CD4-positive, alpha-beta T cell treated with Interleukin-10 for 1 hour (primary cell): ENCODE measurements at regions not wholly inside any gene's neighbourhood (a gene's known extent, or its start where the extent isn't known, plus 50 kb on each side); places are given as distances from the start of the nearest gene placed in this dataset.
A peak's percentile ranks its signal among the peaks of the same experiment; 100 is the strongest.
"Not testable (repeated sequence)": the region's sequence is repeated elsewhere in the genome, so short reads cannot be mapped to it uniquely, and the experiment has no call there.

ENCODE experiments used
- DNase-seq: peaks from one replicate; pipeline ENCODE4 v3.0.0-alpha.2; 2020

GRCh38 chr20:41783423-41784208, 165.4 kb upstream of the CHD6 start:
- no peak for DNase-seq

- DNase-seq, result no peak
Observed at GRCh38 chr20:41782730-41783406, 164.7 kb upstream of the CHD6 start.

GRCh38 chr20:41782255-41782654, 164.1 kb upstream of the CHD6 start:
- DNase-seq, result no peak

- DNase-seq, result no peak
Observed at GRCh38 chr20:41776421-41776820, 158.2 kb upstream of the CHD6 start.

GRCh38 chr20:41774291-41774690, 156.1 kb upstream of the CHD6 start:
- DNase-seq, result no peak

- no peak for DNase-seq
Observed at GRCh38 chr20:41770965-41771364, 152.8 kb upstream of the CHD6 start.

- no peak for DNase-seq
Observed at GRCh38 chr20:41770427-41770826, 152.2 kb upstream of the CHD6 start.

- no peak for DNase-seq
Observed at GRCh38 chr20:41769592-41770018, 151.4 kb upstream of the CHD6 start.

GRCh38 chr20:41750137-41750536, 132.0 kb upstream of the CHD6 start:
- DNase-seq, result no peak

- no peak for DNase-seq
Observed at GRCh38 chr20:41748756-41749582, 130.8 kb upstream of the CHD6 start.

- no peak for DNase-seq
Observed at GRCh38 chr20:41748051-41748450, 129.9 kb upstream of the CHD6 start.

GRCh38 chr20:41747226-41747625, 129.0 kb upstream of the CHD6 start:
- no peak for DNase-seq

GRCh38 chr20:41746635-41747034, 128.5 kb upstream of the CHD6 start:
- DNase-seq, result no peak

GRCh38 chr20:41738604-41739206, 120.5 kb upstream of the CHD6 start:
- peak; percentile 18 for DNase-seq

GRCh38 chr20:41735949-41736348, 117.8 kb upstream of the CHD6 start:
- no peak for DNase-seq

GRCh38 chr20:41734506-41734945, 116.3 kb upstream of the CHD6 start:
- peak; percentile 29 for DNase-seq

- DNase-seq, result no peak
Observed at GRCh38 chr20:41733151-41733550, 115.0 kb upstream of the CHD6 start.

- DNase-seq, result not testable (repeated sequence)
Observed at GRCh38 chr20:41731198-41731597, 113.0 kb upstream of the CHD6 start.

GRCh38 chr20:41727681-41728080, 109.5 kb upstream of the CHD6 start:
- DNase-seq, result not testable (repeated sequence)

- DNase-seq, result no peak
Observed at GRCh38 chr20:41726727-41727126, 108.5 kb upstream of the CHD6 start.

GRCh38 chr20:41719151-41719550, 101.0 kb upstream of the CHD6 start:
- DNase-seq, result no peak

GRCh38 chr20:41717483-41717882, 99.3 kb upstream of the CHD6 start:
- DNase-seq, result no peak

- no peak for DNase-seq
Observed at GRCh38 chr20:41716911-41717310, 98.7 kb upstream of the CHD6 start.
